ENCODE measurements at regions not wholly inside any gene's neighbourhood (a gene's known extent, or its start where the extent isn't known, plus 50 kb on each side); places are given as distances from the start of the nearest gene placed in this dataset.

- ATAC-seq (no peak), DNase-seq (no peak)
- Histone ChIP-seq H3K27me3 (ENCODE audit: low read depth) (no peaks in the 10 kb centered on the region), H3K9me3 (no peaks in the 10 kb centered on the region), H3K27ac (no peak overlapping the region), H3K4me1 (peaks cover 42% of the 10 kb centered on the region), H3K4me3 (no peak overlapping the region), H3K36me3 (no peaks in the 10 kb centered on the region)
- no peak for TF ChIP-seq CTCF (IDR thresholded peaks at IDR 0.05)
- intact Hi-C loops (cut with DNase I): no loop called here
These were observed 140.1 kb upstream of the IL12A start for GRCh38 chr3:159848348-159849118.

GRCh38 chr3:159850481-159850880 is 138.2 kb upstream of the IL12A start:
- Histone ChIP-seq H3K27ac (no peak overlapping the region), H3K27me3 (ENCODE audit: low read depth) (no peaks in the 10 kb centered on the region), H3K36me3 (no peaks in the 10 kb centered on the region), H3K4me3 (no peak overlapping the region), H3K4me1 (peaks cover 49% of the 10 kb centered on the region), H3K9me3 (no peaks in the 10 kb centered on the region)
- DNase-seq: no peak
- intact Hi-C loops (cut with DNase I): no loop called here
- no peak for ATAC-seq
- TF ChIP-seq CTCF (IDR thresholded peaks at IDR 0.05): no peak

- no peaks in the 10 kb centered on the region for H3K9me3 ChIP-seq
- no peak for DNase-seq
- no peak for TF ChIP-seq CTCF (IDR thresholded peaks at IDR 0.05)
- peak overlapping the region; percentile 71 for H3K27ac ChIP-seq
- H3K4me3 ChIP-seq: peak overlapping the region; percentile 34
- no peaks in the 10 kb centered on the region for H3K36me3 ChIP-seq
- peaks cover 66% of the 10 kb centered on the region for H3K4me1 ChIP-seq
- no peaks in the 10 kb centered on the region for H3K27me3 ChIP-seq (ENCODE audit: low read depth)
- no peak for ATAC-seq
- intact Hi-C loops (cut with DNase I): no loop called here
These were observed 136.4 kb upstream of the IL12A start for GRCh38 chr3:159852266-159852665.

GRCh38 chr3:159852821-159853505 is 135.7 kb upstream of the IL12A start:
- peak; percentile 82 for DNase-seq
- peak; percentile 87 to 89 for ATAC-seq
- H3K27me3 ChIP-seq (ENCODE audit: low read depth): no peaks in the 10 kb centered on the region
- H3K4me3 ChIP-seq: peak overlapping the region; percentile 34
- peaks cover 73% of the 10 kb centered on the region for H3K4me1 ChIP-seq
- no peak for TF ChIP-seq CTCF (IDR thresholded peaks at IDR 0.05)
- H3K27ac ChIP-seq: peak overlapping the region; percentile 71
- intact Hi-C loops (cut with DNase I): no loop called here
- H3K9me3 ChIP-seq: no peaks in the 10 kb centered on the region
- no peaks in the 10 kb centered on the region for H3K36me3 ChIP-seq

GRCh38 chr3:159853506-159853864 is 135.2 kb upstream of the IL12A start:
- Histone ChIP-seq H3K27me3 (ENCODE audit: low read depth) (no peaks in the 10 kb centered on the region), H3K4me3 (peak overlapping the region; percentile 34), H3K27ac (peak overlapping the region; percentile 71), H3K9me3 (no peaks in the 10 kb centered on the region), H3K36me3 (no peaks in the 10 kb centered on the region), H3K4me1 (peaks cover 78% of the 10 kb centered on the region)
- no peak for TF ChIP-seq CTCF (IDR thresholded peaks at IDR 0.05)
- intact Hi-C loops (cut with DNase I): no loop called here
- DNase-seq (no peak), ATAC-seq (no peak)
